ENCODE measurements at regions not wholly inside any gene's neighbourhood (a gene's known extent, or its start where the extent isn't known, plus 50 kb on each side); places are given as distances from the start of the nearest gene placed in this dataset.

DNA sequence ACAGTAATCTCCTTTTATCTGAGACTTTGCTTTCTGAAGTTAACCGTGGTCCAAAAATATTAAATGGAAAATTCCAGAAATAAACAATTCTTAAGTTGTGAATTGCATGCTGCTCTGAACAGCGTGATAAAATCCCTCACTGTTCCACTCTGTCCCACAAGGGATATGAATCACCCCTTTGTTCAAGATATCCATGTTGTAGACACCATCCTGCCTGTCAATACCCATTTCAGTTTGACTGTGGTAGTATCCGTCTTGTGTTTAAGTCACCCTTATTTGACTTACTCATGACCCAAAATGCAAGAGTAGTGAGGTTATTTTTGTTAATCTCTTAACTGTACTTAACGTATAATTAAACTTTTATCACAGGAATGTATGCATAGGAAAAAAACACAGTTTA lies 435.0 kb downstream of the SHQ1 start:
- TF ChIP-seq POLR2A (IDR thresholded peaks at IDR 0.05; ENCODE audit: control extremely low read depth in 1 of 2, low read depth in 2 of 2, low read length in 2 of 2) (no peak), EP300 (IDR thresholded peaks at IDR 0.05; ENCODE audit: borderline replicate concordance in 1 of 2, low read depth in 2 of 2, low read length in 2 of 2) (no peak), GTF2F1 (IDR thresholded peaks at IDR 0.05; ENCODE audit: borderline replicate concordance, low read depth, low read length) (no peak), CTCF (IDR thresholded peaks at IDR 0.05; ENCODE audit: control extremely low read depth in 1 of 3, insufficient read depth in 1 of 3, low read depth in 1 of 3, low read length in 3 of 3) (no peak), MAFK (IDR thresholded peaks at IDR 0.05; ENCODE audit: low read depth, low read length) (no peak), TEAD4 (IDR thresholded peaks at IDR 0.05; ENCODE audit: low read depth, low read length) (no peak), RNF2 (IDR thresholded peaks at IDR 0.05; ENCODE audit: borderline replicate concordance, low read depth, low read length, missing control alignments, poor library complexity, severe bottlenecking) (no peak), CHD2 (IDR thresholded peaks at IDR 0.05; ENCODE audit: low read length) (no peak), CHD1 (IDR thresholded peaks at IDR 0.05; ENCODE audit: low read depth, low read length) (no peak), BRCA1 (IDR thresholded peaks at IDR 0.05; ENCODE audit: low read depth, low read length) (no peak)

Measured in H1 (cell line).